EH (cell line): ENCODE measurements at regions not wholly inside any gene's neighbourhood (a gene's known extent, or its start where the extent isn't known, plus 50 kb on each side); places are given as distances from the start of the nearest gene placed in this dataset.

ENCODE experiments used
- DNase-seq: peaks from one replicate; pipeline ENCODE4 v3.0.0-alpha.2; 2015; ENCODE audit warnings: low read depth

GRCh38 chr4:129899849-129900248, 803.9 kb downstream of the C4orf33 start:
- DNase-seq: no peak

GRCh38 chr4:129900430-129900953, 804.5 kb downstream of the C4orf33 start:
- DNase-seq: no peak

- DNase-seq: no peak
Measured at GRCh38 chr4:129901205-129901604, 805.3 kb downstream of the C4orf33 start.

- DNase-seq: no peak
Measured at GRCh38 chr4:129903861-129904260, 807.9 kb downstream of the C4orf33 start.

- DNase-seq: no peak
Measured at GRCh38 chr4:129905256-129905655, 809.3 kb downstream of the C4orf33 start.

- DNase-seq: no peak
Measured at GRCh38 chr4:129908117-129908516, 812.2 kb downstream of the C4orf33 start.

- no peak for DNase-seq
Measured at GRCh38 chr4:129916991-129917390, 821.0 kb downstream of the C4orf33 start.

- no peak for DNase-seq
Measured at GRCh38 chr4:129917651-129918050, 821.7 kb downstream of the C4orf33 start.

GRCh38 chr4:129926936-129927335, 831.0 kb downstream of the C4orf33 start:
- no peak for DNase-seq

- DNase-seq: no peak
Measured at GRCh38 chr4:129929052-129929451, 833.1 kb downstream of the C4orf33 start.

GRCh38 chr4:129929984-129930383, 834.0 kb downstream of the C4orf33 start:
- no peak for DNase-seq

- DNase-seq: no peak
Measured at GRCh38 chr4:129950217-129950616, 854.3 kb downstream of the C4orf33 start.

GRCh38 chr4:129966175-129966574, 870.2 kb downstream of the C4orf33 start:
- DNase-seq: no peak

- DNase-seq: no peak
Measured at GRCh38 chr4:129968366-129968765, 872.4 kb downstream of the C4orf33 start.

GRCh38 chr4:129968778-129969177, 872.8 kb downstream of the C4orf33 start:
- DNase-seq: no peak

- DNase-seq: no peak
Measured at GRCh38 chr4:129970801-129971200, 874.8 kb downstream of the C4orf33 start.

GRCh38 chr4:129971419-129971818, 875.5 kb downstream of the C4orf33 start:
- DNase-seq: no peak

GRCh38 chr4:129972257-129972656, 876.3 kb downstream of the C4orf33 start:
- no peak for DNase-seq

- DNase-seq: no peak
Measured at GRCh38 chr4:129974730-129975129, 878.8 kb downstream of the C4orf33 start.

- DNase-seq: no peak
Measured at GRCh38 chr4:129978315-129978714, 882.4 kb downstream of the C4orf33 start.

GRCh38 chr4:129988957-129989356, 893.0 kb downstream of the C4orf33 start:
- DNase-seq: no peak

GRCh38 chr4:129994715-129995114, 898.8 kb downstream of the C4orf33 start:
- no peak for DNase-seq

- no peak for DNase-seq
Measured at GRCh38 chr4:129998436-129999150, 902.6 kb downstream of the C4orf33 start.

- no peak for DNase-seq
Measured at GRCh38 chr4:129999156-129999555, 903.2 kb downstream of the C4orf33 start.
